NCI-H345 treated with DMSO at 0.1 percent for 48 hours (cell line): ENCODE measurements at regions not wholly inside any gene's neighbourhood (a gene's known extent, or its start where the extent isn't known, plus 50 kb on each side); places are given as distances from the start of the nearest gene placed in this dataset.
"Not testable (repeated sequence)": the region's sequence is repeated elsewhere in the genome, so short reads cannot be mapped to it uniquely, and the experiment has no call there.

Source experiments
- DNase-seq: peaks from one replicate; lab custom pipeline; 2025; ENCODE audit not compliant: unreplicated experiment; lab: John Stamatoyannopoulos, UW

DNA sequence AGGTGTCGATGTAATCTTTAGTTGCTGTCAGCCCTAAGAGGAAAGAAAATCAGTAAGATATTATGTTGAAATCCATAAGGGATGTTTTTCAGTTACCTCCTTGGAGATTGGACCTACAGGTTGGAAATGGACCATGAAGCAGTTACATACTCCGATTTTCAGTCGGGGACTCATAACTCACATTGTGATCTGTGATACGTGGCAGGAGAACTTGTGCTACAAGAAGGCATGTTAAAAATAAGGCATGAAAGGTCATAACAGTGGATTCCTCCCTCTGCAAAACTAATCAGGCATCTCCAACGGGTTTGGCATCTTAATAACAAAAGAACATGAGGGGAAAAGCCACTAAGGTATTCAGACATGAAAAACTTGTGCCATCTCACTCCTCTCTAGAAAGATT is 111.2 kb upstream of the CACHD1 start:
- no peak for DNase-seq

DNA sequence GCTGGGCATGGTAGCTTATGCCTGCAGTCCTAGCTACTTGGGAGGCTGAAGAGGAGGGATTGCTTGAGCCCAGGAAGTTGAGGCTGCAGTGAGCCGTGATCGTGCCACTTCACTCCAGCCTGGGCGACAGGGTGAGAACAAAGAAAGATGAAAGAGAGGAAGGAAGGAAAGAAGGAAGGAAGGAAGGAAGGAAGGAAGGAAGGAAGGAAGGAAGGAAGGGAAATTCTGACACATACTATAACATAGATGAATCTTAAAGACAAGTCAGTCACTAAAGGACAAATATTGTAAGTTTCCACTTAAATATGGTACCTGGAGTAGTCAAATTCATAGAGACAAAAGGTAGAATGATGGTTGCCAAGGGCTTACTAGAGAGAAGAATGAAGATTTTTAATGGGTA is 108.0 kb upstream of the CACHD1 start:
- DNase-seq, result no peak

DNA sequence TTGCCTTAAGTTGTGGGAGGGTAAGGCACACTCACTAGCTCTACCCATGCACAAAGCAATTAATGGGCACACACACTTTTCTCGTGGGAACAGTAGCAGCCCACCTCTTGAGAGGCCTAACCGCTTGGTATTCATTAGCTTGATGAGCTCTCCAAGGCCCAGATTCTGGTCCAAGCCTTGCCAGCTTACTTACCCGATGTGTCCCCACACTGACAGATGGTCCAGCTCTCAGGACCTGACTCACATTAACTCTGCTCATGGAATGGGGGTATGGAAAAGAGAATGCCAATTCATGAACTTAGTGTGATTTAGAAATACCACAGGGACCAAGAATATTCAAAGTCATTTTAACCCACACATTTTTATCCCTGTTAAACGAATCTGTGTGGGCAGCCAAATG is 106.8 kb upstream of the CACHD1 start:
- no peak for DNase-seq

DNA sequence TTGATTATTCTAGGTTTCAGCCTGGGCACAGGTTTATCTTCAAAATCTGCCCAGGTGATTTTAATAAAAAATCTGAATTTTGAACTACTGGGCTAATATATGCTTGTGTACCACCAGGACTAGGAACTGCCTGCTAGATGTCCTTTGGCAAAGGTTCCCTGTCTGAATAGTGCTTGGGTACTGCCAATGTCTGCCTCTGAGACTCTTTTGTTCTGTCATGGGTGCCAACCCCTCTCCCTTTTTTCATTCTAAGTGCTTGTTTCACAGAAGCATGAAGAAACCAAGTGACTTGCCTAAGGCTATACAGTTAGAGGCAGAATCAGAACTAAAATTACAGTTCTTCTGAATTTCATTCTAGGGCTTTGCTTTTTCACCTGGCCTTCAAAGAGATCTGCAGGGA is 106.3 kb upstream of the CACHD1 start:
- no peak for DNase-seq

DNA sequence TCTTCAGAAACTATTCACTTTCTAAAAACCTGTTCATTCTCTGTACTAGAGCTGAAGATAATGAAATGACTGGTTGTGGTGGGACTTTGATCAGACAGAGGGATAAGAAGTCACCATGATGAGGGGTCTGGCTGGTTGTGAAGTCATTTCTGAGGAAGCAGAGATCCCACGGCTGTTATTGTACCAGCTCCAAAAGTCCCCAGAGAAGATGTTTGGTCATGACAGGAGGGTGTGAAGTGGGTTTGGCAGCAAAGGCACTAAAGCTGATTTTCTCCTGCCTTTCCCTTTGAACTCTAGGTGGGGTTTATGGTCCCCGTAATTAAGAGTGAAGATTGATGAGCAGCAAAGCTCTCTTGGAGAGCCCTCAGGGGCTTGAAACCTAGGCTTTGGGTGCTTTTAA is 103.1 kb upstream of the CACHD1 start:
- DNase-seq, result no peak

DNA sequence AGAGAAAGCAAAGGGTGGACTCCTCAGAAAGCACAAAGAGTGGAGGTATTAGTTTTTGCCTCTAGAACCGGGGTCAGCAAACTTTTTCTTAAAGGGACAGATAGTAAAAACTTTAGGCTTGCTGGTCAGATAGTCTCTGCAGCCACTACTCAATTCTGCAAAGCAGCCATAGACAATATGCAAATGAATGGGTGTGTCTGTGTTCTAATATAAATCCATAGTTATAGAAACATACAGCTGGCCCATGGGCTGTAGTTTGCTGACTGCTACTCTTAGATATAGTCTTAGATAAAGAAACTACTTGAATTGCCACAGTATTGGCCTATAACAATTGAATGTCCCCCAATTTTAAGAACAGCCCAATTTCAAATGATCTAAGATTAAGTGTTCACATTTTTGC is 101.6 kb upstream of the CACHD1 start:
- no peak for DNase-seq

DNA sequence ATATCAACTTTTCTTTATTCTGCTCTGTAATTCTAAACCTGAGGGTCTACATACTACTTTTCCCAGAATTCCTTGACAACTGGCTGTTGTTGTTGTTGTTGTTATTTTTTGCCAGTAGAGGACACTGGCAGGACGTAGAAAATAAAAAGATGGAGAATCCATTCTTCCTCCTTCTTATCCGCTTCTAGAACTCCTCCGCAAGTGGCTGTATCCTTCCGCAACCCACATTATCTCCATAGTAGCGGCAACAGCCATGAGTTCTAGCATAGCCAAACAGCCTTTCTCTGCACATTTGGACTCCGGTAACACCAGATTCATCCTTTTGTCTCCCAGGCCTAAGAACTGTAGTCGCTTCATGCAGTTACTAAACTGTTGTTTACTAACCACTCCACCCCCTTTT is 91.1 kb upstream of the CACHD1 start:
- no peak for DNase-seq

DNA sequence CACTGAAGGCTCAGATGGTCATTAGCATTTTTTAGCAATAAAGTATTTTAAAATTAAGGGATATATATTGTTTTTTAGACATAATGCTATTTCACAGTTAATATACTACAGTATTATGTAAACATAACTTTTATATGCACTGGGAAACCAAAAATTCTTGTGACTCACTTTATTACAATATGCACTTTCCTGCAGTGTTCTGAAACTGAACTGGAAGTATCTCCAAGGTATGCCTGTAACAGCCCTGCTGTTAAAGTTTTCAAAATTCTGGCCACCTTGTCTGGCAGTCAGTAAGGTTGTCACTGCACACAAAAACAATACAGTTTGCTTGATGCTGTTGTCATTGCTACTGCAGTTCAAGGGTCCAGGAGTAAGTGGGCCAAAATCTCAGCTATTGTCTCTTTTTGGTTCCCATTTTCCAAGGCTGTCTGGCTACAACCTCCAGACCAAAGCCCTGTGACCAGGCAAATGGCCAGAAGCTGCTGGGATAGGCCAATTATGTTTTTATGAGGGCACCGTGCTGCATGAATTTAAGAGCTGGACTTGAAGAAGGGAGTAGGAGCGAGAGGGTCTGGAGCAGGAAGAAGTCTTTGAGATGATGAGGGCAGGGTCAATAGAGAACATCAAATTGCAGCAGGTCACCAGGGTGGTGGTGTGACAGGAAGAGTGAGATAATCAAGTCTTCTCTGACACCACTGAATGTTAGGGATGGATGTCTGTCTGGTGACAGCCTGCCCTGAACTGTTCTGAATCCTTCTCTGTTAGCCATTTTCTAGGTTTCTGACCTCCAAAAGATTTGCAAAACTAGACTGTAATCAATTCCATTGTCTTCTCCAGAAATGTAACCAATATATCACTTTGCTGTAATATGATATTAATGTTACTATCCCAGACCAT is 82.3 kb upstream of the CACHD1 start:
- no peak for DNase-seq

DNA sequence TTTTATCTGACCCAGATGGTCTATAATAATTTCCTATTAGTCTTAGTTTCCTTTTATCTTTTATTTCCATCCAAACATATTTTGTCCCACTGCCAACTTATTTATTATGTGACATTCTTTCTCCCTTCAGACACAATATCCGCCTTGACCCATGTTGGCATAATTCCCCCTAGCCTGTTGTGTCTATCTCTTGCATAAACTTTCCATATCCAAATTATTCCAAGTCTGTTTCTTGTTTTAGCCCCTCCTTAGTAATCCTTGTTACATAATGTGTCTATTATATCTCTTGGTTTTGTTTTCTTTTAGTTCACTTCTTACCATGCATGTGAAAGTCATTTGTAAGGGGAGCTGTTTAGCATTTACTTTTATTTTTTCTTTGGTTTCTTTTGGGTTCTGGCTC is 81.6 kb upstream of the CACHD1 start:
- no peak for DNase-seq

DNA sequence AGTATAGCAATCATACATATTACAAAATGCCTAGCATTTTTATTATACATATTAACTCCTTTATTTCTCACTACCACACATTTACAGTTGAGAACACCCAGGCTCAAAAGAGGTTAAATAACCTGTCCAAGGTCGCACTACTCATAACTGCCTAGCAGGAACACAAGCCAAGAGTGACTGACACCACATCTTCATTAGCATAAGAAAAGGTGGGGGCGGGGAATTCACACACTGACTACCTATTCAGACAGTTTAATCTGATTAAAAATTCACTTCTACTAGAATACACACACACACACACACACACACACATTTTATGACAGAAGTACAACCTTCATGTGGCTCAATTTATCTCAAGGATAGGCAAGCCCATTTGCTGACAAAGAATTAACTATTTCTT is 77.8 kb upstream of the CACHD1 start:
- DNase-seq, result no peak

DNA sequence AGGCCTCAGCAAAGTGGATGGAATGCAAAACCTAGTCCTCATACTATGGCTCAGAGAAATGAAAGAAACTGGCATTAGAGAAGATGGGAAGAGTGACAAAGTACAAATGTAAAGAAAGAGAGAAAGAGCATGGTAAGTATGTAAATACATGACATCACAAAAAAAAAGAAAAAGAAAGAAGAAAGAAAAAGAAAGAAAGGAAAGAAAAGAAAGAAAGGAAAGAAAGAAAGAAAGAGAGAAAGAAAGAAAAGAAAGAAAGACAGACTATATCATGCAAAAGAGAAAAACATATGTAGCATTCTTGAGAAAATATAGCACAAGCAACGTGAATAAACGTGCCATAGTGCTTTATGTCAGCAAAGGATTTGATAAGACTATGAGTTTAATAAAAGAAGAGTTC is 76.1 kb upstream of the CACHD1 start:
- no peak for DNase-seq

DNA sequence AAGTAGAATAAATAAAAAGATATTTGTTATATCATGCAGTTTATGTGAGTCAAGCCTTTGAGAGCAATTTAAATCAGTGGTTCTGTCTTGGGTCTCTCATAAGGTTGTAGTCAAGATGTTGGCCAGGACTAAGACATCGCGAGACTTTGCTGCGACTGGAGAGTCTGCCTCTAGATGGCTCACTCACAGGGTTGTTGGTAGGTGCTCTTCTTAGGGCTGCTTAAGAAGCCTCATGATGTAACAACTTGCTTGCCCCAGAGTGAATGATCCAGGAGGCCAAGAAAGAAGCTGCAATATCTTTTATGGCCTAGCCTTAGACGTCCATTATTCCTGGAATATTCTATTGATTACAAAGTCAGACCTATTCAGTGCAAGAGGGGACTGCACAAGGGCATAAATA is 73.1 kb upstream of the CACHD1 start:
- no peak for DNase-seq

DNA sequence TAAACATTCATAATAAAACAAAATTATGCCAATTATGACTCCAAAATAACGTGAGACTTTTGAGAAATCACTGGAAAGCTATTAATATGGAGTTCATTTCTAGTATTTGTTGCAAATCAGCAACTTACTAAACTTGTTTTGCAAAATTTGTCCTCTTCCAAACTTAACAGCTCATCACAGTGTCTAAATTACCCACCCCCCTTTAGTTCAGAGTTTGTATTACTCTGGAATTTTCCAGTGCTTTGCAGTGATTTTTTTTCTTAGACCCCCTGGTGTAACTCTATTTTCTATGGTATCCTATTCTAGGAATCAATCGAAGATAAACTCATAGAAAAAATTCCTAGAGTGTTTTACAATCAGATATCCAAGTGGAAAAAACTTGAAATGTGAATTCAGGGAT is 72.4 kb upstream of the CACHD1 start:
- DNase-seq, result no peak

DNA sequence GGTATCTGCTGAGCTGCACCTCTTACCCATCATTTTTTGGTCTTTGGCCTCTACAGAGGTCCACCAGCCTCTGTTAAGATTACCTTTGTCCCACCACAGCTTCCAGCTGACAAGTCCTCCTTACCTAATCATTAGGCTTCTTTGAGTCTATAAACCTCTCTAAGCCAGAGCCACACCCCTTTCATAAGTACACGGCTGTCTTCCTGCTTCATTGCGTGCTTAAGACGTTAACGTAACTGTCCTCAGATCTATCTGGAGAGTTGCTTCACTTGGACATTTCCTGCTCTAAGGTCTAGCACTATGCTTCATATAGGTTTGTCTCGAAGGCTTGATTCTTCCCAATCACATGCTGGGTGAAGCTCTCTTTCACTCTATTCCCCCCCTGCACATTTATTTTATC is 71.0 kb upstream of the CACHD1 start:
- no peak for DNase-seq

DNA sequence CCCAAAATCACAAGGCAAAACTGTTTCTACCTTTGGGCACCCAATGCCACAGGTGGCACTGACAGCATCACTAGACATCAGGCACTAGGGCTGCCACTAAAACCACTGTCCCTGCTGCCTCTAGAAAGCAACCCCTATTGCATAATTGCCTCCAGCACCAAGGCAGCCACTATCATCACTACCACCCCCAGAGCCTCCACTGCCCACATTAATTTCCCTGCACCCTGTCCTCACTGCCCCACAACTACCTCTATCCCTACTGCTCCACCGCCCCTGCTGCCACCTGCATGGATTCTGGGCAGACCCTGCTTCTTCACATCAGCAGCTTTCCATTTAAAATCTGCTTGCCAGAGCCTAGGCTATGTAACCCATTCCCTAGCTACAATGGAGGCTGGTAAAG is 68.6 kb upstream of the CACHD1 start:
- DNase-seq, result no peak

DNA sequence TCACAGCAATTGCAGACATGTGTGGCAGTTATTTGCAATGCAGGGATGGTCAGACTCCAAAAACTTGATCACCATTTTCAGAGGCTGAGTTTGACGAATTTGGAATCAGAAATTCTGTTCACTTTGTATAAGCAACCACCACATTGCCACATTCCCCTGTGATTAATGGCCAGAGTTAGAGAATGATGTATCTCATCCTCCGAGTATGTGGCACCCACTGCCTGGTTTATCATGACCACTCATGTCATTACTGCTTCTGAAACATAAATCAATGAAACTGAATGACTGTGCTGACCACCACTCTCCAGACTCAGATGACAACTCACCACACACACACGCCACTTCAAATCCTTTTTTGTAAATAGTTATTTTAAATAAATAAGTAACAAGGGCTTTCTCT is 66.6 kb upstream of the CACHD1 start:
- no peak for DNase-seq

DNA sequence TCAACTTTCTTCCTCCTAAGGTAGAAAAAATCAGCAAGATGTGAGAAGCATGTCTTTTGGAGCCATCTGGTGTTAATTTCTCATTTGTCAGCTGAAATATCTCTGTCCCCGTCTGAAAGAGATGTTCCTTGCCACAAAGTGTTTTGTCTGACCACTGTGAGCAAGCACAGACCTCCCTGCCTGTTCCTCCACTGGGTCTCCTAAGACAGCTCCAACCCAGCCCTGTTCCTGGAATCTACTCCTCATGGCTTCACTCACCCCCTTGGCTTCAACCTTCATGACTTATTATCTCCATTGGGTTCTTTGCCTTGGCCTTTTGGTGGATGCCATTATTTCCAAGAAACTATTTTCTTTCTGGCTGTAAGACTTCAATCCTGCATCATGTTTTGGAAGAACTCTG is 65.7 kb upstream of the CACHD1 start:
- DNase-seq, result no peak

DNA sequence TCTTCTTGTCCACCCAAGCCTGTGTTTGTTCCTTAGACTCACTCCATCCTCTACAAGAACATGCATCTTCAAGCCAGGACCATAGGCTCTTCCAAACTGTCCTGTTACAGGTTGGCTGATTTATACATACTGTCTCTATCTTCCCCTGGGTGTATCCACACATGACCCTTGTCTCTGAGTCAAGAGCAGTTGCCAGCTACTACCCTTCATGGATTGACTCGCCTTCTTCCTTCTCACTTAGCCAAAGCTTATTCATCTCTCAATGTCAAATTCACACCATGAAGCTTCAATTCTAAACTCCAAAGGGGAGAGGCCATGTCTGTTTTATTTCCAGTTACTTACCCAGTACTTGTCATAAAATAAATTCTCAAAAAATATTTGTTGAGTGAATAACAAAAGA is 64.1 kb upstream of the CACHD1 start:
- DNase-seq, result no peak

DNA sequence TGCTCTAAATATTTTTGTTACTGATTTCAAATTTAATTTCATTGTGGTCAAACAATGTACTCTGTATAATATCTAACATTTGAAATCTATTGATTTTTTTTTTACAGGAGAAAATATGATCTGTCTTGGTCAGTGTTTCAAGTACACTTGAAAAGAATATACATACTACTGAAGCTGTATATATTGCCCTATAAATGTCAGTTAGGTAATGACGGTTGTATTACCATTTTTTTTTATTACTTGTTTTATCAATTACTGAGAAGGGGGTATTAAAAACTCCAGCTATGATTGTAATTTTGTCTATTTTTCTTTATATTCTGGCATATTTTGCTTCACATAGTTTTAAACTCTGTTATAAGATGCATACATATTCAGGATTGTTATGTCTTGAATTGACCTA is 59.7 kb upstream of the CACHD1 start:
- DNase-seq, result no peak

DNA sequence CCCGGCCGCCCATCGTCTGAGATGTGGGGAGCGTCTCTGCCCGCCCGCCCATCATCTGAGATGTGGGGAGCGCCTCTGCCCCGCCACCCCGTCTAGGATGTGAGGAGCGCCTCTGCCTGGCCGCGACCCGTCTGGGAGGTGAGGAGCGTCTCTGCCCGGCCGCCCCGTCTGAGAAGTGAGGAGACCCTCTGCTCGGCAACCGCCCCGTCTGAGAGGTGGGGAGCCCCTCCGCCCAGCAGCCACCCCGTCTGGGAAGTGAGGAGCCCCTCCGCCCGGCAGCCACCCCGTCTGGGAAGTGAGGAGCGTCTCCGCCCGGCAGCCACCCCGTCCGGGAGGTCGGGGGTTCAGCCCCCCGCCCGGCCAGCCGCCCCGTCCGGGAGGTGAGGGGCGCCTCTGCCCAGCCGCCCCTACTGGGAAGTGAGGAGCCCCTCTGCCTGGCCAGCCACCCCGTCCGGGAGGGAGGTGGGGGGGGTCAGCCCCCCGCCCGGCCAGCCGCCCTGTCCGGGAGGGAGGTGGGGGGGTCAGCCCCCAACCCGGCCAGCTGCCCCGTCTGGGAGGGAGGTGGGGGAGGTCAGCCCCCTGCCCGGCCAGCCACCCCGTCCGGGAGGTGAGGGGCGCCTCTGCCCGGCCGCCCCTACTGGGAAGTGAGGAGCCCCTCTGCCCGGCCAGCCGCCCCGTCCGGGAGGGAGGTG is 54.9 kb upstream of the CACHD1 start:
- DNase-seq, result not testable (repeated sequence)

DNA sequence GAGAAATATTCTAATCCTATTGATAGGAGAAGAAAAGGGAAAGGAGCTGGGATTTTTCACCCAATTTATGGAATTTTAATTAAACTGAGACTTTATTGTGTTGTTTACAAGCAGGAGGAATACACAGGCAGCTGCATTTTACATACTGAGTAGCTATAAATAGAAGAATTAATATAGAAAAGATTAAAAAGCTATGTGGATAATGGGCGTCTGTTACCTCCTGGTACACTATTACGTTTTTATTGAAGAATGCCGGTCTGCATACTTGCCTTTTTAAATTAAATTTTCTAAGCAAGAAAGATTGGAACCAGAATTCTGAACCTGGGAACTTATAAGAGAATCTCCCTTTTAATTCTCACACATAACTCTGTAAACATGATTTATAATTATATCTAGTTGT is 52.1 kb upstream of the CACHD1 start:
- no peak for DNase-seq
